IPS DF 6.9 (cell line): ENCODE measurements at regions not wholly inside any gene's neighbourhood (a gene's known extent, or its start where the extent isn't known, plus 50 kb on each side); places are given as distances from the start of the nearest gene placed in this dataset.

Source experiments
- DNase-seq: peaks from one replicate; pipeline ENCODE4 v3.0.0-alpha.2; 2013; ENCODE audit warnings: low read depth, low spot score
- H3K27ac ChIP-seq: one replicate; pipeline ENCODE4 v1.5.1; 2013; ENCODE audit warnings: low read length, control low read depth
- H3K27me3 ChIP-seq: 2 replicates; pipeline ENCODE4 v1.6.1; 2013; ENCODE audit warnings: mild to moderate bottlenecking, low read length; ENCODE audit not compliant: control insufficient read depth, insufficient read depth
- H3K36me3 ChIP-seq: 2 replicates; pipeline ENCODE4 v1.6.1; 2013; ENCODE audit warnings: low read length; ENCODE audit not compliant: control insufficient read depth, insufficient read depth
- H3K4me1 ChIP-seq: 2 replicates; pipeline ENCODE4 v1.6.1; 2013; ENCODE audit warnings: low read length; ENCODE audit not compliant: control insufficient read depth, insufficient read depth
- H3K4me3 ChIP-seq: 2 replicates; pipeline ENCODE4 v1.5.1; 2013; ENCODE audit warnings: mild to moderate bottlenecking, low read length
- H3K9me3 ChIP-seq: 2 replicates; pipeline ENCODE4 v1.6.1; 2013; ENCODE audit warnings: low read length, inconsistent platforms; ENCODE audit not compliant: control insufficient read depth, insufficient read depth
- WGBS: extraction: QIAGEN DNeasy Blood & Tissue Kit; methylation state at CpG from one replicate; pipeline ENCODE4 v1.1.7; 2013; ENCODE audit warnings: mixed read lengths, missing lambda C conversion rate; ENCODE audit not compliant: insufficient read length, insufficient coverage; 5-methylcytosine and 5-hydroxymethylcytosine counted together

DNA sequence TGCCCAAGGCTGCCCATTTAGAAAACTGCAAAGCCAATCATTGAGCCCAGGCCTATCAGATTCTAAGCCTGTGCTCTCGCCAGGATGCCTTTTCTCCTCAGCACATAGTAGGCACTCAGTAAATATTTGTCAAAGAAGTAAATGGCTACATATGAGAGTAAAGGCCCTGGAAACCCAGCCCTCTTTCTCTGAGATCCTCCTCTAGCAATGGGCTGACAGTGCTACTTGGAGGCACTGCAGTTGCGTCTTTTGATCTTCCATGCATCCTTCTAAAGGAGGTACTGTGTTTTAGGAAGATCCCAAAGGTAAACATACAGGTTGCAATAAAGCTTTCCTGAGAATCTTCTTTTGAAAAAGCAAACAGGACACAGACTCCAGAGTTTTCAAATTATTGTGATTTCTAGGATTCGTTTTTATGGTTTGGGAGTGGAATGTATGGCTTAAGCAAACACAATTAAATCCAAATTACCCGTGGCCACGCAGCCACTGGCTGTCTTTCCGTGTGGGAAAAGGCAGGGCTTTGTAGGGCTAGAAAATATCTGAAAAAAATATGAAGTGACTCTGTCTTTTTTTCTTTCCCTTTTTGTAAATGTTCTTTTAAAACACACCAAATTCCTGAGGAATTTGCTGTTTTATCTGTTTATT lies 151.3 kb upstream of the BMPER start:
- H3K36me3 ChIP-seq: no peaks in the 10 kb centered on the region
- H3K27me3 ChIP-seq: no peaks in the 10 kb centered on the region; the same call in 1 of the 2 replicates
- WGBS: no CpG with 5 or more reads among the region's 6 CpGs
- H3K27ac ChIP-seq: no peak overlapping the region
- no peaks in the 10 kb centered on the region for H3K9me3 ChIP-seq
- H3K4me3 ChIP-seq: no peak overlapping the region
- H3K4me1 ChIP-seq: no peaks in the 10 kb centered on the region
- DNase-seq: no peak

DNA sequence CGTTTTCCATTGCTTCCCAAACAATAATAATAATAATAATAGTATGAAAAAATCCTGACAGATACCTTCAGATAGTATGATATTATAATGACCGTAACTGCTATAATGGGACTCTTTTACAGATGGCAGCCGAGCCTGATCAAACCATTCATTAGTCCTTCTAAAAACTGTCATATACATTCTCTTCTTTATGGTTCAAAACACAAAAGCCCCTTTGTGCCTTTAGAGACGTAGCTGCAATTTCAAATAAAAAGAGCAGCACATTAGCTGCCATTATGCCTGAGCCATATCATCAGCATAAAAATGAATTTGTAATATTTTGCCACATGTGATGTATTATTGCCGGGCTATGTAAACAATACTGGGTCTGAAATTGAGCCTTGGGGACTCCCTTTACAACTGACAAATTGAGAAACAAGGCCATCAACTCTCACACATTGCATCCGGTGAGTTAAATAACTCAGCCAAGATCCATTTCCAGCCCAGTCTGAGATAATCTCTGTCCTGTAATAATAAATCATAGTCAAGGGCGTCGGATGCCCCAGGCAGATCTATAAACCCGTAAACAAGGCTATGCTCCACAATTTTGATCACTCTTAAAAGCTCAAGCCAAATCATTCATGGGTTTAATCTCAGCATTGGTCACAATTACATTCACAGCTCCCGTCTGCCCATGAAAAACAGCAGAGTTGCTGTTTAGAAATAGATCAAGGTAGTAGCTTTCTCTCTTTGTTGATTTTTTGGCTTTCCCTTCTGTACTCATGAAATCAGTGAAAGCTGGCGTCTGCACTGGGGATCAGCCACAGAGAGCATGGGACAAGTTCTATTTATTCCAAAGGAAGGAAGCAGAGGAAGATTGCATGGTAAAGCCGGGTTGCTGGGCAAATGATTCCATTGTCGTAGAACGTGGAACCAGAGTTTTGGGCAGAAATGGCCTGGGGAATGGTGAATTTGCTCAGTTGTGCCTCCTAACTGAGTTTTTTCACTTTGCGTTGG lies 150.1 kb upstream of the BMPER start:
- H3K4me1 ChIP-seq: no peaks in the 10 kb centered on the region
- no peaks in the 10 kb centered on the region for H3K9me3 ChIP-seq
- H3K27ac ChIP-seq: no peak overlapping the region
- no peak overlapping the region for H3K4me3 ChIP-seq
- H3K27me3 ChIP-seq: no peaks in the 10 kb centered on the region; the same call in 1 of the 2 replicates
- WGBS: no CpG with 5 or more reads among the region's 15 CpGs
- no peaks in the 10 kb centered on the region for H3K36me3 ChIP-seq
- no peak for DNase-seq

DNA sequence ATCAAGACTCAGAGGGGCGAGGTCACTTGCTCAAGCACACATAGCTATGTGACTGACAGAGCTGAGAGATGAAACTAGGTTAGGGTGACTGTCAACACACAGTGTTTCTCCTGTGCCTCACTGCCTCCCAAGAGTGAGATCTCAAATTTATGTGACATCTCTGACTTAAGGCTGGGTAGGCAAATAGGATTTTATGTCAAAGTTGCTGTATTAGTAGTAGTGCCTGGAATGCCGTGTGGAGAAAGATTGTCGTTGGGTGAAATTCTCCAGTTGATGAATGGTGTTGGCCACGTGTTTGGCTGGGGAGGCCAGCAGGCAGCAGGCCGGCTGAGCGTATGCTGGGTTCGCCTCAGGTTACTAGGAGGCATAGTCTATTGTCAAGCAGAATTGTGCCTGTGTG lies 148.3 kb upstream of the BMPER start:
- Histone ChIP-seq H3K27ac (no peak overlapping the region), H3K27me3 (no peaks in the 10 kb centered on the region; the same call in 1 of the 2 replicates), H3K4me1 (no peaks in the 10 kb centered on the region), H3K36me3 (no peaks in the 10 kb centered on the region), H3K9me3 (no peaks in the 10 kb centered on the region), H3K4me3 (no peak overlapping the region)
- WGBS: no CpG with 5 or more reads among the region's 7 CpGs
- DNase-seq: no peak

DNA sequence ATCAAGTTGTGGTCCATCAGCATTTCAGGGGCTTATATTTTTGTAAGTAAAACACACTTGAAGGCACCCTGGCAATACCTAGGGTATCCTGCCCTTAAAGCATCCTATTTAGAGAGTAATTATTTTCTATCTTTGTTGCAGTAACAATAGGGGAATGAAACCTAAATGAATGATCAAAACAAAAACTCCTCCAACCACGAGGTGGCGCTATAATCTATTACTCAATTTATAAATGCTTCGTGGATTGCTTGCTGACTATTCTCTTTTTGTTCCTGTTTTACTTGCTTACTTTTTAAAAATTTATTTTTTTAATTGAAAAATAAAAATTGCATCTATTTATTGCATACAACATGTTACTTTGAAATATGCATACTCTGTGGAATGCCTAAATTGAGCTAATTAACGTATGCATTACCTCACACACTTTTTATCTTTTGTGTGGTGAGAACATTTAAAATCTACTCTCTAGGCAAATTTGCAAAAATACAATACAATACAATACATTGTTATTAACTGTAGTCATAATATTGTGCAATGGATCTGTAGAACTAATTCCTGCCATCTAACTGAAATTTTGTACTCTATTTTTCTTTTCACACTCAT lies 147.7 kb upstream of the BMPER start:
- Histone ChIP-seq H3K27me3 (no peaks in the 10 kb centered on the region; the same call in 1 of the 2 replicates), H3K4me3 (no peak overlapping the region), H3K36me3 (no peaks in the 10 kb centered on the region), H3K9me3 (no peaks in the 10 kb centered on the region), H3K27ac (no peak overlapping the region), H3K4me1 (no peaks in the 10 kb centered on the region)
- whole genome bisulfite sequencing: no CpG with 5 or more reads among the region's 4 CpGs
- DNase-seq: no peak

DNA sequence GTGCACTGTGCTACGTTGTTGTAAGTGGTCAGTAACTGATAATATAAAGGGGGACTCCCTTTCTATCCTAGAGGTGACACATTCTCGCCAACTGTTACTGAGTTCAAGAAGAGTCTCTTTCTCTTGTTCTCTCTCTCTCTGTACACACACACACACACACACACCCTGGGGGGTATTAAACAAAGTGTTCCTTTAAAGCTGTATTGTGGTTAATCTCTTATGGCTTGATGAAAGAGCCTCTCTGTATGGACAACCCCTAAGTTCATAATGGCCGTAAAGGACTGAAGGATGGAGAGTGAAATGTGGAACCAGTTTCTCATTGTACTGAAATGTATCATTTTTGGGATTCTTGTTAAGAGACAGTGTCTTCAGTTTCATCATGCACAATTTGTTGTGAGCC lies 145.2 kb upstream of the BMPER start:
- Histone ChIP-seq H3K9me3 (no peaks in the 10 kb centered on the region), H3K4me3 (no peak overlapping the region), H3K36me3 (no peaks in the 10 kb centered on the region), H3K27ac (no peak overlapping the region), H3K4me1 (no peaks in the 10 kb centered on the region; the same call in 1 of the 2 replicates), H3K27me3 (no peaks in the 10 kb centered on the region; the same call in 1 of the 2 replicates)
- DNase-seq: no peak
- WGBS: no CpG with 5 or more reads among the region's 3 CpGs

DNA sequence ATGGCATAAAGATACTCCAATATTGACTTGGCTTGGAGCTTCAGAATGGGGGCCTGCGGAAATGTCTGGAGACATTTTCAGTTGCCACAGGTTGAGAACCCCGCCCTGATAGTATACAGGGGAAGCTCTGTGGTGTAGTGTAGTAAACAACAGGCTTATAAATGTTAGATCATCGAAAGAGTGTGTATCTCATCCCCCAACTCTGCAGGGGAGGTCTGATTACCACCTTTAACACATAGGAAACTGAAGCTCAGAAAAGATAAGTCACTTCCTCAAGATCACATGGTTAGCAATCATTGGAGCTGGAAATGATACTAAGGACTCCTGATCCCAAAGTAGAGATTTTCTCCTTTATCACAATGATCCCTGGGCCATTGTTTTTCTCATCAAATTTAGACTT lies 144.5 kb upstream of the BMPER start:
- Histone ChIP-seq H3K4me1 (no peaks in the 10 kb centered on the region; the same call in 1 of the 2 replicates), H3K27ac (no peak overlapping the region), H3K9me3 (no peaks in the 10 kb centered on the region), H3K4me3 (no peak overlapping the region), H3K36me3 (no peaks in the 10 kb centered on the region), H3K27me3 (no peaks in the 10 kb centered on the region; the same call in 1 of the 2 replicates)
- no peak for DNase-seq
- no CpG with 5 or more reads among the region's 3 CpGs for WGBS

DNA sequence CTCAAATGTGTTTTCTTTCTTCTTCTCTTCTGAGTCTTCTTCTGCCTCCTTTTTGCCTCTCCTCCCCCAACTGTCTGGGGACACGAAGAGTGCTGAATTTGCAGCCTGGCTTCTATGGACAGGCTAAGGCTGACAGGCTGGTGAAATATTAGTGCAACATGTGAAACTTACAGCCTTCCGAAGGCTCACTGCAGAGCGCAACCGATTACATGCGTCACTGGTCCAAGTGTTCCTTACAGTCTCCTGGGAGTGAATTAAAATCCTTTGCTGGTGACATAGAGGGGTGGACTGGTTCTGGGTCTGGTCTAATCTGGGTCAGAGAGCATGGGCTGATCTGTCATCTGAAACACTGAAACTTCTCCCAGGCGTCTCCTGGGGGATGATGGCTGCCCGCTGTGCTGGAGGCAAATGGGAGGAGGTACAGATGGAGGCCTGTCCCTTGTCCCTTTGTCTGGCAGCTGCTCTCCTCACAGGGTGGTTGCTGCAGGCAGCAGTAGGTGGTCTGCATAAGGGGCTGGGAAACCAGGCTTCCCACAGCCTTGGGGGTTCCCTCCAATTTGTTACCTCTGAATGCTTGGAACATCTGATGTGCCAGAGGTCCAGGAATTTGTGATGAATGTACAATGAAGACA lies 143.8 kb upstream of the BMPER start:
- no peak for DNase-seq
- Histone ChIP-seq H3K27me3 (no peaks in the 10 kb centered on the region), H3K9me3 (no peaks in the 10 kb centered on the region), H3K4me3 (no peak overlapping the region), H3K36me3 (no peaks in the 10 kb centered on the region), H3K4me1 (no peaks in the 10 kb centered on the region; the same call in 1 of the 2 replicates), H3K27ac (no peak overlapping the region)
- WGBS: no CpG with 5 or more reads among the region's 7 CpGs

DNA sequence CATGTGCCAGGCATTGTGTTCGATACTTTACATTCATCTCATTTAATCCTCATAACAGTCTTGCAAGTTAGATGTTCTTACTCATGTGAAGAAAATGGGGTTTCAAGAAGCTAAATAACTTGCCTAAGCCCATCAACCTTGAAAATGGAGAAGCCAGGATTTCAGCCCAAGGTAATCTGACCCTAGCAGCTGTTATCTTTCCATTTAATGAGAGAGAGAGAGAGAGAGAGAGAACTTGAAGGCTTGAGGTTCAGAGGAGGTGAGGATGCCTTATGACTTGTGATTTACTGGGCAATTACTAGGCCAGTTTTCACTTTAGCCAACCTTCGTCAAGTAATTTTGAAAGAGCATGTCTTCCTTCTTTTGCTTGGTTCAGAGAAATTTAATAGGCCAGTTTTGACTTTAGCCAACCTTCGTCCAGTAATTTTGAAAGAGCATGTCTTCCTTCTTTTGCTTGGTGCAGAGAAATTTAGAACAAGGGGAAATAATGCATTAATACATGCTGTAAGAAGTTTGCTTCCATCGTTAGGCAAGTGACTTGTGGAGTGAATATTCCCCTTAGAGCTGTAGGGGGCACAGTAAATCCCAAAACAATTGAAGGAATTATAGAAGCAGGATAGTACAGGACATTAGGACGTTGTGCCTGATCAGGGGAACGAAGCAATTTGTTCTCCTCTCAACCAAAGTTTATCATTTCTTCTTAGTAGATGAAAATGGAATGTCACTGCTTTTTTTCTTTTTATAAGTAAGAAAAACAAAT lies 143.0 kb upstream of the BMPER start:
- H3K36me3 ChIP-seq: no peaks in the 10 kb centered on the region
- H3K9me3 ChIP-seq: no peaks in the 10 kb centered on the region
- H3K27me3 ChIP-seq: no peaks in the 10 kb centered on the region
- no CpG with 5 or more reads among the region's 6 CpGs for WGBS
- H3K27ac ChIP-seq: no peak overlapping the region
- H3K4me3 ChIP-seq: no peak overlapping the region
- H3K4me1 ChIP-seq: no peaks in the 10 kb centered on the region; the same call in 1 of the 2 replicates
- DNase-seq: no peak

DNA sequence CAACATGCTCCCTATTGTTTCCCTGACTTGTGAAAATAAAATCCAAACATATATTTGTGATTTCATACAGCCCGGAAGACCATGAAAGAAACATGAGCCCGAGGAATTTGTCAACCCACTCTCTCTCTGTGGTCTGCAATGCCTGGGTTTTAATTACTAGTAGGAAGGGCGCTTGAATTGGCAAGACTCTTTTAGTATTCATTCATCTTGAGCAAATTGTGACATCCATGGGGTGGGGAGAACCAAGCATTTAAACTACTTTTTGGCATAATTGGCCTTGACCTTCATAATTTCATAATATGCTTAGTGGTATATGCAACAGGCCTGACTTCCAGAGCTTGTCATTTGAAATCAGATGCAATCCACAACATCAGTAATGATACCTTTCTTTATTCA lies 142.4 kb upstream of the BMPER start:
- no peak for DNase-seq
- Histone ChIP-seq H3K36me3 (no peaks in the 10 kb centered on the region), H3K9me3 (no peaks in the 10 kb centered on the region), H3K4me3 (no peak overlapping the region), H3K27me3 (no peaks in the 10 kb centered on the region), H3K27ac (no peak overlapping the region), H3K4me1 (no peaks in the 10 kb centered on the region; the same call in 1 of the 2 replicates)
- WGBS: no CpG with 5 or more reads among the region's 3 CpGs
